ENCODE measurements at regions not wholly inside any gene's neighbourhood (a gene's known extent, or its start where the extent isn't known, plus 50 kb on each side); places are given as distances from the start of the nearest gene placed in this dataset.

- SMC1A ChIA-PET (ENCODE audit: uncharacterized antibody, unreplicated experiment), result interaction anchor here (1.9 kb wide), 1 partner anchor 11 kb away, joined by 10 read pairs; no protein-coding TSS in a partner anchor
- in situ Hi-C loops (cut with MboI) (no loop called here), intact Hi-C loops (cut with micrococcal nuclease; ENCODE audit: unreplicated experiment) (loop anchor here (5.0 kb wide), 2 partner anchors 130 to 330 kb away; partner anchors contain the start of gene POC5)
- POLR2A ChIA-PET, result interaction anchor here (0.6 to 1.3 kb wide), 2 partner anchors 11 to 920 kb away, joined by 3 to 4 read pairs; no protein-coding TSS in a partner anchor
- H3K79me2 ChIP-seq (ENCODE audit: control insufficient read depth, insufficient read depth, low read length), result no peaks in the 10 kb centered on the region
- H3K4me3 ChIP-seq, result peak overlapping the region; percentile 12; the same call in 1 of the 2 replicates
- H3K36me3 ChIP-seq (ENCODE audit: control insufficient read depth in 2 of 2, insufficient read depth in 2 of 2, low read length in 1 of 2), result no peaks in the 10 kb centered on the region
- FAIRE-seq (peak; percentile 69), DNase-seq (ENCODE audit: low read depth, low spot score) (peak; percentile 83), ATAC-seq (peak; percentile 89)
- no TSS peak for BruUV-seq (replicated peaks)
- H3K4me2 ChIP-seq (ENCODE audit: control insufficient read depth, insufficient read depth), result peak overlapping the region; percentile 68
- whole genome bisulfite sequencing (ENCODE audit: insufficient coverage, insufficient replicate concordance, low lambda C conversion rate, missing lambda C conversion rate), result 0% methylated on average over 1 of the region's 1 CpG
- no peaks in the 10 kb centered on the region for H4K20me1 ChIP-seq (ENCODE audit: control insufficient read depth, insufficient read depth)
- RAD21 ChIA-PET (ENCODE audit: unreplicated experiment), result interaction anchor here (0.8 to 1.8 kb wide), 5 partner anchors 9 to 736 kb away, joined by 3 to 6 read pairs (median 4); no protein-coding TSS in a partner anchor
- CTCF ChIA-PET, result interaction anchor here (0.6 to 1.8 kb wide), 3 partner anchors 9 to 461 kb away, joined by 3 to 9 read pairs (median 3); no protein-coding TSS in a partner anchor
- H2AFZ ChIP-seq (ENCODE audit: control insufficient read depth, low read depth, low read length), result peak overlapping the region; percentile 38; the same call in 1 of the 2 replicates
- H3K27me3 ChIP-seq (replicated peaks in 1 of 2; ENCODE audit: control insufficient read depth in 2 of 2, insufficient read depth in 2 of 2, low read length in 1 of 2), result no peaks in the 10 kb centered on the region
- peaks cover 29% of the 10 kb centered on the region for H3K4me1 ChIP-seq (ENCODE audit: control insufficient read depth, insufficient read depth, low read length)
- peak overlapping the region; percentile 90 for H3K27ac ChIP-seq (ENCODE audit: control insufficient read depth, insufficient read depth)
- H3K9me3 ChIP-seq (replicated peaks; ENCODE audit: control insufficient read depth, insufficient read depth, low read length), result no peaks in the 10 kb centered on the region; the same call in none of the 3 replicates
- peak overlapping the region; percentile 21; the same call in 1 of the 2 replicates for H3K9ac ChIP-seq (ENCODE audit: control insufficient read depth, insufficient read depth, low read length)
- no peak for TF ChIP-seq ZNF207 (IDR thresholded peaks at IDR 0.05; ENCODE audit: borderline replicate concordance)
- TF ChIP-seq YBX1 (IDR thresholded peaks at IDR 0.05), result no peak
- TF ChIP-seq ZNF592 (IDR thresholded peaks at IDR 0.05), result no peak
- peak; percentile 100 for TF ChIP-seq MEF2A (IDR thresholded peaks at IDR 0.05; ENCODE audit: insufficient read depth, low read depth, low read length)
- TF ChIP-seq SRF (IDR thresholded peaks at IDR 0.05; ENCODE audit: low read depth in 2 of 2, low read length in 2 of 2), result no peak
- peak; percentile 96 for TF ChIP-seq DPF2 (IDR thresholded peaks at IDR 0.05)
- peak; percentile 68 for TF ChIP-seq GABPA (IDR thresholded peaks at IDR 0.05; ENCODE audit: low read depth)
- TF ChIP-seq PRDM15 (CRISPR knock-in tag; IDR thresholded peaks at IDR 0.05), result no peak
- peak in 1 of 2 experiments; percentile 94; a peak in 1 of 4 replicates for TF ChIP-seq ETV6 (conservative IDR thresholded peaks at IDR 0.05 in 1 of 2, IDR thresholded peaks at IDR 0.05 in 1 of 2; ENCODE audit: borderline replicate concordance in 1 of 2, low read depth in 1 of 2)
These were observed 130.4 kb upstream of the POC5 start for GRCh38 chr5:75847561-75848021.
